ENCODE measurements at regions not wholly inside any gene's neighbourhood (a gene's known extent, or its start where the extent isn't known, plus 50 kb on each side); places are given as distances from the start of the nearest gene placed in this dataset.
"Not testable (repeated sequence)": the region's sequence is repeated elsewhere in the genome, so short reads cannot be mapped to it uniquely, and the experiment has no call there.

DNA sequence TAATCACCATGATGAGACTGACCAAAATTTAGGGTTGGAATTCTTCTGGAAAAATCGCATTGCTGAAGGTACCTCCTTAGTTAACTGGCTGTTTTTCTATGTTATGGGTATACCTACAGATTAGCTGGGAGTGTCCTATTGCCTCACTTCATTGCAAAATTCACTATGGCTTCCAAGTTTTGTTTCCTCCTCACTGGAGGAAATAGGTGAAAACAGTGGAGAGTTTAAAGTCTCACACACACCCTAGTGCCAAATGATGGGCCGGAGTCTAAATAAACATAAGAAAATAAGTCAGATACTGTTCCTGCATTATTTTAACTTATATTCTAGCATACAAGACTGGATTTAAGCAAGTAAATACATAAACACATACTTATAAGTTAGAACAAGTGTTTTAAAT is 98.2 kb downstream of the AHR start:
- intact Hi-C loops (cut with DNase I), result no loop called here
- DNase-seq, result no peak

DNA sequence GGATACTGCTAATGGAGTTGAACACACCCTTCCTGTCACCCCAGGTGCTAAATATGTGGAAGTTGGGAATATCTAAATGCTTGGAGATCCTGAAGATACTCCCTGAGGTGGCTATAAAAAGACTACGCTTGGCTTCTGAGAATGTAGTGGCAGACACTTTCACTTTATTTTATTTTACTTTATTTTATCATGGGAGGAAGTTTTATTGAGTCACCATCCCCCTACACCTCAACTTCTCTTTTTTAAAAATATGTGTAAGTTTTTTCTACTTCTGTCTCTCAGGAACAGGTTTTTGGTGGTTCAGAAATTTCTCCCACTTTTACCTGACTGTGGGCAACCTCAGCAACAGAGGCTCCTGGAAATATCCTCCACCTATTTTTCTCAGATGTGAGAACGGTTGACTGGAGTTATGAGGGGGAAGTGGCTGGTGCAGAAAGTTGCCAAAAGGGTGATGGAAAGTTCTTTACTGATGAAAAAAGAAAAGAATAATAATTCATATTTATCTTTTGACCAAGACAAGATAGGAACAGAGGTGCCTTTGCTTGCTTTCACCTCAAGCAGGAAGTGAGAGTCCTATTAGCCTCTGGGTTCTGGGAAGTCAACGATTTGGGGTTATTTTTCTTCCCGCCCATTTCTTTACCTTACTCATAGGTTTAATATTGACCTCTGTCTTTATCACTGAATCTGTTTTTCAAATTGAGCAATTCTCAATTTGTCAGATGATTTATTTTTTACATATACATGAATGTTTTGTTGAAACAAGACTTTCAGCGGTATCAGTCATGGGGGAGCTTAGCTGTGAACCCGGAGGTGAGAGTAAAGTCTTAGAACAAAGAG is 103.6 kb downstream of the AHR start:
- intact Hi-C loops (cut with DNase I), result no loop called here
- no peak for DNase-seq

DNA sequence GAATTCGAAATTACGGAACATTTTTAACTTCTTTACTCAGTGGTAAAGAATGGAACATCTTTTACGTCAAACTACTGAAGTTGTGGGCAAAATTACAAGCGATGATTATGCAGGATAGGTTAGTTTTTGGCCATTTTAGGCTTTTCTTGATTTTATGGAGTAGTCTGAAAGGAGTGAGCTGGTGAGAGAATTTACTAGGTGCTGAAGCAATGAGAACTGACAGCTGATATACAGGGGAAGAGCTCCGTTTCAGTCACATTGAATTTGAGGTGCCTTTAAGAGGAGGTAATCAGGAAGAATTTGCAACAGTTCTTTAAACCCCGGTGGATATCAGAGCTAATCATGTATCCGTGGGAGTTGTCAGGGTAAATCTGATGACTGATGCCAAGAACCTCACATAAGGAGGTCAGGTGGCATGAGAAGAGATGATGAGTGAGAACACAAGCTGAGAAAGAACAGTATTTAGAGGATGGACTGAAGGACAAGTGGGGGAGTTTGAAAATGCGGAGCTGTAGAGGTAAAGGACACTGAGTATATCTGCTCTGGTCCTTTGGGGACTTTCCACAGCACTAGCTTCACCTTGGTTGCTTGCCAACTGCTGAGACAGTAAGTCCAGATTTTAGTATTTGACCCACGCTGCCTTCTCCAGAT is 104.3 kb downstream of the AHR start:
- no peak for DNase-seq
- intact Hi-C loops (cut with DNase I), result no loop called here

DNA sequence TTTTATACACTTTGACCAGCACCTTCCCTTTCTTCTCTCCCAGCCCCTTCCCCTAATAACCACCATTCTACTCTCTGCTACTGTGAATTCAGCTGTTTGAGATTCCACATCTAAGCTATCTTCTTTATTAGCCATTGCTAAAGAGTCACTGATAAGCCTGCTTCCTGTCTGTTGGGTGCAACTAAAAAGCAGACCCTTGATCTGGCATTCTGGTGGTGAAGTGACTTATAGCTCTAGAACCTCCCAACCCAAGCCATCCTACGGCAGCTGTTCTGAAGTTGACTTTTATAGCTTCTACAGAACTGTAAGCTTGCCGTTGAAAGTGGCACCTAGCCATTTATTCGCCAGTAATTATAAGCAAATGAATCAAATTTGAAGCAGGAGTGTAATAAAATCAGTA is 105.6 kb downstream of the AHR start:
- intact Hi-C loops (cut with DNase I), result no loop called here
- DNase-seq, result no peak

DNA sequence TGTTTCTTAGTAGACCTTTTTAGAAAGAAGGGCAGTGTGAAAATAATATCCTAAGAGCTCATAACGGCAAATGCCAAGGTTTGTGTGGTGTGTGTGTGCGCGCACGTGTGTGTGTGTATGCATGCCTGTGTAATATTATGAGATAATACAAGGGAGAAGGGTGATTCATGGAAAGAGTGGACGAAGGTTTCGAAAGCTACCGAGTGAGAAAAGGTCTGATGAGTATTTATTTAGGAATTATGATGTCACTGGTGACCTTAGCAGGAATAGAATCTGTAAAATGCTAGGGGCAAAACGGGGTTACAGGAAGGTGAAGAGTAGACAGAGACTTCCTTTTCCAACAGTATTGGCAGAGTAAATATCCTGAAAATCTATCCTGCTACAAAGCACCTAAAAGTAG is 107.3 kb downstream of the AHR start:
- intact Hi-C loops (cut with DNase I), result no loop called here

DNA sequence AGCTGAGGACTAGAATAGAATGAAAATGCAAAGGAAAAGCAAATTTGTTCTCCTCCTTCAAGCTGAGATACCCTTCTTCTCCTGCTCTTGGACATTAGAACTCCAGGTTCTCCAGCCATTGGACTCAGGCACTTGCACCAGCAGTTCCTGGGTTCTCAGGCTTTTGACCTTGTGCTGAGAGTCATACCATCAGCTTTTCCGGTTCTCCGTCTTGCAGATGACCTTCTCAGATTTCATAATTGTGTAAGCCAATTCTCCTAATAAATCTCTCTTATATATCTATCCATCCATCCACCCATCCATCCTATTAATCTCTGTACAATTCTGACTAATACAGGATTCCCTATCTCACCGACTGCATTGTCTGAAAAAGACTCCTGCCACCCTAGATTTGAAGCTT is 108.3 kb downstream of the AHR start:
- DNase-seq, result no peak
- intact Hi-C loops (cut with DNase I), result no loop called here

More for the DNA sequence above, 107.3 kb downstream of the AHR start:
- DNase-seq, result no peak

DNA sequence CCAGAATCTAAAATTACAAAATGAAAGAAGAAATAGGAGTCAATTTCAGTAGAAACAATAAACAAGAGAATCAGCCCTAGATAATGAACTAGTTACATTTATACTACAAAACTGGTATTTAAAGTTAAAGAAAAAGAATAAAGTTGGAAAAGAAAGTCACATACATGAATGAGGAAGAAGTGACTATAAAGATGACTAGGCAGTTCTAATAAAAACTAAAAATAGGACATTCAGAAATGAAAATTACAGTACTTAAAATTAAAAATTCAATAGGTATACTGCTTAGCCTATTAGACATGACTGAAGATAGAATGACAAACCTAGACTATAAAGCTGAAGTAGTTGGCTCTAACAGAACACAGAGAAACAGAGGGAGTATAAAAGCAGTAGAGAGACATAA is 108.8 kb downstream of the AHR start:
- no peak for DNase-seq
- intact Hi-C loops (cut with DNase I), result no loop called here

DNA sequence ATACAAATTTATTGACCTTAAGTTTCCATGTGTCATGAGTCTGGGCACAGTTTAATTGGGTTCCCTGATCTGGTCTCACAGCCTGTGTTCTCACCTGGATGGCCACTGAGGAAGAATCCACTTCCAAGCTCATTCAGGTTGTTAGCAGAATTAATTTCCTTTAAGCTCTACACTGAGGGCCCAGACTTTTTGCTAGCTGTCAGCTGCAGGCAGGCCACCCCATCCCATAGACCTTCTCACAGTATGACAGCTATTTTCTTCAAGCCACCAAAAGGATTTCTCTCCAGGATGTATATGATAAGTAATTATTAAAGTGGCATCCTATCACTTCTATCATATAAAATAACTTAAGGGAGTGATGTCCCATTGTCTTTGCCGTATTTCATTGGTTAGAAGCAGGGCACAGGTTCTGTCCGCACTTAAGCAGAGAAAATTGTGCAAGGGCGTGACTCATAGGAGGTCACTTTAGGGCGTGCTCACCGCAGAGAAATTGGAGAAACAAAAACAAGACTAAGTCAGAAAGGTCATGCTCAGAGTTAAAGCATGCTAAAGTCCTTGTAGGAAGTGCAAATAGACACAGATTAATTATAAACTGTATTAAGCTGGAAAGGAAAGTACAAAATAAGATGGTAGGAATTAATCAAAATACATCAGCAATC is 109.9 kb downstream of the AHR start:
- no peak for DNase-seq
- intact Hi-C loops (cut with DNase I), result no loop called here

DNA sequence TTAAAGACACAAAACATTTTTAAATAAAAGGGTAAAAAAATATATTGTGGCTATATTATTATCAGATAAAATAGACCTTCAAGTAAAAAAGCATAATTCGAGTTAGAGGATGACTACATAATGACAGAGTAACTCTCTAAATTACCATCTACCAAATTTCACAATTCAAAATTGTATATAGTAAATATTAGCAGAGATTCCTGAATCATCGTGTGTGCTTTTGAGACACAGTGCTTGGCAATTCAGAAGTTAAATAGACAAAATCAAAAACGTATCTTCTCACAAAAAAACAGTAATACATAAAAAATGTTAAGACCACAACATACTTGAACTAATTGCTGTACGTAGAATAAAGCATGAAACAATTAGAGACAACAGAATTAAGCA is 110.4 kb downstream of the AHR start:
- intact Hi-C loops (cut with DNase I), result no loop called here
- no peak for DNase-seq

DNA sequence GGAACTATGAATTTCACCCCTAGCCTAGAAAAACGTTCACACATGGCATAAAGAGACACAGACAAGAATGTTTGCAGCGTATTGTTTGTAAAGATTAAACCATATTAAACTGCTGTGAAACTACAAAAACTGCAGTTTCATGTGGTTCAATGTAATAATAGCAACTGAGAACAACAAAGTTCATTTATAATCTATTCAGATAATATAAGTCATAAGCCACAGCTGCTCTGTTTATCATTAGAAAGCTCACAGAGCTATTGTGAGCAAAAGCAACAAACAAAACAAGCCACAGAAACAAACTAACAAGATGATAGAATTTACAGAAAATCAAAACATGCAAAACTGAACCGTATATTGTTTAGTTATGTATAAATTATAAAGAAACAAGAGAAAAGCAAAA is 113.5 kb downstream of the AHR start:
- no peak for DNase-seq
- intact Hi-C loops (cut with DNase I), result no loop called here

DNA sequence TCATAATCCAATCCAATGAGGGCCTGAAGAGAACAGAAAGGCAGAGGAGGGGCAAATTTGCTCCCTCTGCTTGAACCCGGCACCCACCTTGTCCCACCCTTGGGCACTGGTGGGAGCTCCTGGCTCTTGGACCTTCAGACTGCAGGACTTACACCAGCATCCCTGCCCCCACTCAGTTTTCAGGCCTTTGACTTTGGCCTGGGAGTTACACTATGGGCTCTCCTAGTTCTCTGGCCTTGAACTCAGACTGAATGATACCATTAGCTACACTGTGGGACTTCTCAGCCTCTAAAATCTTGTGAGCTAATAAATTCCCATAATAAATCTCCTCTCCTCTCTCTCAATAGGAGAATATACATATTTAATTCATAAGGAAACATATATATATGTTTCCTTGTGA is 114.4 kb downstream of the AHR start:
- no peak for DNase-seq
- intact Hi-C loops (cut with DNase I), result no loop called here

DNA sequence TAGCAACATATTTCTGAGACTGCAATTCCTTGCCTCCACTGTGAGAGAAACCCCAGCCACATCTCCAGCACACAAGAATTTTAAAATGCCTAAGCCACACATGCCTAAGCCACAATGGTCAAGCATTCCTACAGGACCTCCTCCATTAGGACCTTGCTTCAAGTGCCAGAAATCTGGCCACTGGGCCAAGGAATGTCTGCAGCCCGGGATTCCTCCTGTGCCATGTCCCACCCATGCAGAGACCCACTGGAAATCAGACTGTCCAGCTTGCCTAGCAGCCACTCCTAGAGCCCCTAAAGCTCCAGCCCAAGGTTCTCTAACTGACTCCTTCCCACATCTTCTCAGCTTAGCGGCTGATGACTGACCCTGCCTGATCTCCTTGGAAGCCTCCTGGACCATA is 117.5 kb downstream of the AHR start:
- no peak for DNase-seq
- intact Hi-C loops (cut with DNase I), result no loop called here

DNA sequence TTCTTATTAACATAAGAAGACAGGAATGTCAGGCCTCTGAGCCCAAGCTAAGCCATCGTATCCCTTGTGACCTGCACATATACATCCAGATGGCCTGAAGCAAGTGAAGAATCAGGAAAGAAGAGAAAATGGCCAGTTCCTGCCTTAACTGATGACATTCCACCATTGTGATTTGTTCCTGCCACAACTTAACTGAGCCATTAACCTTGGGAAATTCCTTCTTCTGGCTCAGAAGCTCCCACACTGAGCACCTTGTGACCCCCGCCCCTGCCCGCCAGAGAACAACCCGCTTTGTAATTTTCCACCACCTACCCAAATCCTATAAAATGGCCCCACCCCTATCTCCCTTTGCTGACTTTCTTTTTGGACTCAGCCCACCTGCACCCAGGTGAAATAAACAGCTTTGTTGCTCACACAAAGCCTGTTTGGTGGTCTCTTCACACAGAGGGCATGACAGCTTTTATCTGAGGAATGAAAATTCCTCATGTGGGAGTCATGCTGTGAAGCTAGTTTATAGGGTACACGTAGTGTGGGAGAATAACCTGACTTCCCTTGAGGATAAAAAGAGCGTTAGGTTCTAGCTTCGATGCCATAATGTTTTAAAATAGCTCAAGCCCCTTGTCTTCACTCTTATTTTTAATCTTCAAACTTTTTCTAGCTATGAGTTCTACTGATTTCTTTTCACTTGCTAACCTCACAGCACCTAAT is 122.0 kb downstream of the AHR start:
- DNase-seq; intact Hi-C loops (cut with DNase I): not testable (repeated sequence)

DNA sequence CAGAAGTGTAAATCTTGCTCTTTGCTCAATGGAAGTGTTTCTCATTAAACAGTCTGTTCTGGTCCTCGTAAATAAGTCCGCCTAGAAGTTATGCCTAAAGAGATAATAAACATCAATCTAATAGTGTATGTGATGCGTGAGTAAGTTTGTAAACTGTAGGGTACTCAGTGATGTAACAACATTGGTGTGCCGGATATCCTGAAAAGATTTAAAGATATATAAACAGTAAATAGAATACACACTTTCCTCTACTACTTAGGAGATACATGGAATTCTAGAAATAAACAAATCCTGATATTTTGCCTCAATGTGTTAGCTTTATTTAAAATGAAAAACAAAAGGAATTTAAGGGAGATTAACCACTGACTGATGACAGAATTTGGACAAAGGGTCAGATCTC is 123.5 kb downstream of the AHR start:
- intact Hi-C loops (cut with DNase I), result no loop called here
- DNase-seq, result no peak

DNA sequence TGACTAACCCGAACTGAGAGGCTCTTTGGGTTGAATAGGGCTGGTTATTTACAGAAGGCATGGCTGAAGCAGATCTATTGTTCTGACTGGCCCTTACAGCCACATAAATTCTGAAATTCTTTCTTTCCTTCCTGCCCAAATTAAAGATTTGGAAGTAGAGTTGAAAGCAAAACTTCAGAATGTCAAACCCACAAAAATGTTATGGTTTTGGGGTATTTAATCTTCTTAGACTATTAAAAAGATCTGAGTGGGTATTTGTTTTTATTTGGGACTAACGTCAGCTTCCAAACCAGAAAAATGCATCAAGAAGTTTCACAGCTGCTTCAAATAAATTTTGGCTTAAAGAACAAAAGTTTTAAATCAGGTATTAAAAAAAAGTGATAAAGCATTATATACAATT is 124.5 kb downstream of the AHR start:
- intact Hi-C loops (cut with DNase I), result no loop called here
- no peak for DNase-seq

DNA sequence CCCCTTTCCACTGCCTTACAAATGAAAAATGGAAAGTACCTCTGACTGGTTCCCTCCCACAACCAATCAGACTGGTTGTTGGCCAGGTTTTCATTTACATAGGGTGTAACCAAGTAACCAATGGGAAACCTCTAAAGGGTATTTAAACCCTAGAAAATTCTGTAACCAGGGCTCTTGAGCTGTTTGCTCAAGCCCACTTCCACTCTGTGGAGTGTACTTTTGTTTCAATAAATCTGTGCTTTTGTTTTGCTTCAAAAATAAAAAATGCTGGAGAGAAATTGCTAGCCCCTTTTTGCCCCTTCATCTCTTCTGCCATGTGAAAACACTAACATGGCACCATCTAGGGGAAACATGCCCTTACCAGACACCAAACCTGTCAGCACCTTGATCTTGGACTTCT is 129.5 kb downstream of the AHR start:
- intact Hi-C loops (cut with DNase I), result no loop called here
- no peak for DNase-seq

DNA sequence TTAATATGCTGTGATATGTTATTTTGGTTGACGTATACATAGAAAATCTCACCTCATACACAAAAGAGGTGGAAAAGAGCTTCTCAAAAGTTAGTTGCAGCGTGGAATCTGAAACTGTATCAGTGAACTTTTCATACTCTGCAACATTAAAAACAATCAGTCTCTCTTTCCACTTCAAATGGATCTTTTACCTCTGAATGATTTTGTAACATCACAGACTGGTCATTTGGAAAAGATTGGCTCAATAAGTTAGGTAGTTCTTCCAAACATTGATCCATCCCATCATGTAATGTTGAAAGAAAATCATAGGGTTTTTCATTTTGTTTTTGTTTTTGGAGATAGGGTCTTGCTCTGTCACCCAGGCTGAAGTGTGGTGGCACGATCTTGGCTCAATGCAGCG is 131.1 kb downstream of the AHR start:
- no peak for DNase-seq
- intact Hi-C loops (cut with DNase I), result no loop called here

DNA sequence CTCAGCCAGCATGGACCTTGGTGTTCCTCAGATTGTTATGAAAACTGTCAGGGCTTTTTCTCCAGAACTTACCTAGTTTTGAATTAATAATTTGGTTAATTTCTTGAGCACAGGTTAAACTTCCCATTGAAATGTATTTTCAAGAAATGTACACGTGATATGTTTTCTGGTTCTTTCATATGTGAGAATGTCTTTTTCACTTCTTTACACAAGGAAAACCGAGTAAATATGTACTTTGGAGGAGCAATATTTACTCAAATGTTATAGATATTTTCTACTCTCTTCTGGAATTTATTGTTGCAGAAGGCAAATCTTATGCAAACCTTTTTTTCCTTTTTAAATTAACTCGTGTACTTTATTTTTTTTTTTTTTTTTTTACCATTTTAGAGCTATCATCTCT is 134.3 kb downstream of the AHR start:
- intact Hi-C loops (cut with DNase I), result no loop called here
- no peak for DNase-seq

DNA sequence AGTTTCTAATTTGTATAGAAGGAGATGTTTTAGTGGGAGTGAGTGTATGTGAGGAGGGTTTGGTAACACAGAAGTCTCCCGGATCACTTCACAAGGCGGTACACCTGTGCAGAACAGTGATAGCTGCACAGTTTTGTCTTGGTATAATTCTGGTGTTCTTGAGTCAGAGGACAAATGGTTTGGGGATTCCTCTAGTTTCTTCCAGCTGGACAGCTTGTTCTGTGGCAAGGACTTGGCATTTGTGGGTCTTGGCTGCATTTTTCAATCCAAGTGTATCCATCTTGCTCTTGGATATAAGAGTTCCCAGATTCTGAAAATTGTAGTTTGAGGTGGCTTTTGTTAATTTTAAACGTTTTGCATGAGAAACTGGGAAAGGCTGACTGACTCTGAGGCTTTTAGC is 135.7 kb downstream of the AHR start:
- no peak for DNase-seq
- intact Hi-C loops (cut with DNase I), result no loop called here

Measured in head of caudate nucleus (tissue), 42 donors.